ENCODE measurements at regions not wholly inside any gene's neighbourhood (a gene's known extent, or its start where the extent isn't known, plus 50 kb on each side); places are given as distances from the start of the nearest gene placed in this dataset.

GRCh38 chr12:41919048-41919447, 225.6 kb downstream of the GXYLT1 start:
- TF ChIP-seq CTCF (IDR thresholded peaks at IDR 0.05; ENCODE audit: low read depth, low read length): no peak
- no peak for TF ChIP-seq POLR2A (IDR thresholded peaks at IDR 0.05; ENCODE audit: extremely low read depth, insufficient read length)
- TF ChIP-seq MAX (IDR thresholded peaks at IDR 0.05; ENCODE audit: low read depth, low read length): no peak

Data from NB4 (cell line).